HEK293 (cell line): ENCODE measurements at regions not wholly inside any gene's neighbourhood (a gene's known extent, or its start where the extent isn't known, plus 50 kb on each side); places are given as distances from the start of the nearest gene placed in this dataset.

Experiments
- CTCF ChIA-PET: fragments of 350-600 bp; formaldehyde crosslinking; extraction: SDS; loops from one replicate; lab custom pipeline; 2021; ENCODE audit warnings: antibody characterized with exemption; lab: Yijun Ruan, JAX
- POLR2A ChIA-PET: fragments of 300-600 bp; formaldehyde crosslinking; extraction: SDS; loops from one replicate; lab custom pipeline; 2020; ENCODE audit warnings: antibody characterized with exemption, inconsistent platforms; lab: Yijun Ruan, JAX
- H3K27ac ChIP-seq: fragments of 200-500 bp; sonication (Bioruptor generic); 2 replicates; pipeline ENCODE4 v1.5.1; 2014; ENCODE audit warnings: low read depth, low read length, control low read depth, inconsistent platforms; ENCODE audit errors: extremely low read depth
- H3K36me3 ChIP-seq, 2 experiments: fragments of 200-500 bp in 1 of 2; sonication (Bioruptor generic) in 1 of 2; 1 replicate in 1 of 2; 2 replicates in 1 of 2; pipeline ENCODE4 v1.5.1; 2014 to 2017; ENCODE audit warnings: inconsistent platforms in 2 of 2, low read length in 2 of 2; ENCODE audit not compliant: control insufficient read depth in 2 of 2, insufficient read depth in 1 of 2
- H3K4me1 ChIP-seq: fragments of 200-500 bp; sonication (Bioruptor generic); 2 replicates; pipeline ENCODE4 v1.5.1; 2014; ENCODE audit warnings: mild to moderate bottlenecking, low read length, inconsistent platforms; ENCODE audit not compliant: control insufficient read depth, insufficient read depth
- H3K4me3 ChIP-seq: 2 replicates; pipeline ENCODE4 v1.5.1; 2011; ENCODE audit warnings: low read depth, mild to moderate bottlenecking, control low read depth, low read length, moderate library complexity
- H3K9me3 ChIP-seq: fragments of 200-500 bp; sonication (Bioruptor generic); 2 replicates; pipeline ENCODE4 v1.5.1; 2014; ENCODE audit warnings: low read depth, low read length, inconsistent platforms; ENCODE audit not compliant: control insufficient read depth, insufficient read depth
- ELK4 ChIP-seq: IDR thresholded peaks from 2 replicates; pipeline ENCODE4 v1.6.1; 2011; ENCODE audit warnings: mild to moderate bottlenecking, low read depth, low read length, borderline replicate concordance
- GLI4 ChIP-seq: fragments of 450-650 bp; formaldehyde crosslinking; IDR thresholded peaks from 2 replicates; pipeline ENCODE4 v1.5.1; 2016; ENCODE audit warnings: missing biosample characterization, missing genetic modification characterization
- HOXA7 ChIP-seq: sonication (generic); formaldehyde crosslinking; IDR thresholded peaks from 2 replicates; pipeline ENCODE4 v1.8.1; 2022; ENCODE audit warnings: missing genetic modification reagents, borderline replicate concordance
- KLF9 ChIP-seq: fragments of 450-650 bp; formaldehyde crosslinking; IDR thresholded peaks from 2 replicates; pipeline ENCODE4 v1.5.1; 2016; ENCODE audit warnings: missing biosample characterization, missing genetic modification characterization, low read depth
- MZF1 ChIP-seq: fragments of 450-650 bp; formaldehyde crosslinking; IDR thresholded peaks from 2 replicates; pipeline ENCODE4 v1.5.1; 2017; ENCODE audit warnings: missing biosample characterization, missing genetic modification characterization, borderline replicate concordance
- PRDM10 ChIP-seq: fragments of 450-650 bp; formaldehyde crosslinking; IDR thresholded peaks from 2 replicates; pipeline ENCODE4 v1.5.1; 2016; ENCODE audit warnings: missing biosample characterization, missing genetic modification characterization
- PRDM6 ChIP-seq: fragments of 450-650 bp; formaldehyde crosslinking; IDR thresholded peaks from 2 replicates; pipeline ENCODE4 v1.5.1; 2017; ENCODE audit warnings: missing biosample characterization, missing genetic modification characterization
- SP7 ChIP-seq: fragments of 450-650 bp; formaldehyde crosslinking; IDR thresholded peaks from 2 replicates; pipeline ENCODE4 v1.5.1; 2016; ENCODE audit warnings: missing biosample characterization, missing genetic modification characterization
- YY2 ChIP-seq: fragments of 450-650 bp; formaldehyde crosslinking; IDR thresholded peaks from 2 replicates; pipeline ENCODE4 v1.5.1; 2016; ENCODE audit warnings: missing biosample characterization, missing genetic modification characterization
- ZFP37 ChIP-seq: fragments of 450-650 bp; formaldehyde crosslinking; IDR thresholded peaks from 2 replicates; pipeline ENCODE4 v1.5.1; 2016; ENCODE audit warnings: missing biosample characterization, missing genetic modification characterization
- ZNF133 ChIP-seq: fragments of 450-650 bp; formaldehyde crosslinking; IDR thresholded peaks from 2 replicates; pipeline ENCODE4 v1.5.1; 2016; ENCODE audit warnings: missing biosample characterization, missing genetic modification characterization
- ZNF324 ChIP-seq: fragments of 450-650 bp; formaldehyde crosslinking; IDR thresholded peaks from 2 replicates; pipeline ENCODE4 v1.5.1; 2016; ENCODE audit warnings: missing biosample characterization, missing genetic modification characterization
- ZNF335 ChIP-seq: fragments of 450-650 bp; formaldehyde crosslinking; conservative IDR thresholded peaks from 2 replicates; pipeline ENCODE4 v1.5.1; 2016; ENCODE audit warnings: missing biosample characterization, missing genetic modification characterization
- ZNF366 ChIP-seq: fragments of 450-650 bp; formaldehyde crosslinking; conservative IDR thresholded peaks from 2 replicates; pipeline ENCODE4 v1.5.1; 2016; ENCODE audit warnings: missing biosample characterization, missing genetic modification characterization
- ZNF416 ChIP-seq: fragments of 450-650 bp; formaldehyde crosslinking; IDR thresholded peaks from 2 replicates; pipeline ENCODE4 v1.5.1; 2016; ENCODE audit warnings: missing biosample characterization, missing genetic modification characterization
- ZNF639 ChIP-seq: fragments of 450-650 bp; formaldehyde crosslinking; IDR thresholded peaks from 2 replicates; pipeline ENCODE4 v1.5.1; 2016; ENCODE audit warnings: missing biosample characterization, missing genetic modification characterization
- TF ChIP-seq, protein P1 (sequence below): fragments of 450-650 bp; formaldehyde crosslinking; IDR thresholded peaks from 2 replicates; pipeline ENCODE4 v1.5.1; 2016; ENCODE audit warnings: missing biosample characterization, missing genetic modification characterization
- TF ChIP-seq, protein P2 (sequence below): fragments of 450-650 bp; formaldehyde crosslinking; IDR thresholded peaks from 2 replicates; pipeline ENCODE4 v1.5.1; 2016; ENCODE audit warnings: missing biosample characterization, missing genetic modification characterization, borderline replicate concordance

DNA sequence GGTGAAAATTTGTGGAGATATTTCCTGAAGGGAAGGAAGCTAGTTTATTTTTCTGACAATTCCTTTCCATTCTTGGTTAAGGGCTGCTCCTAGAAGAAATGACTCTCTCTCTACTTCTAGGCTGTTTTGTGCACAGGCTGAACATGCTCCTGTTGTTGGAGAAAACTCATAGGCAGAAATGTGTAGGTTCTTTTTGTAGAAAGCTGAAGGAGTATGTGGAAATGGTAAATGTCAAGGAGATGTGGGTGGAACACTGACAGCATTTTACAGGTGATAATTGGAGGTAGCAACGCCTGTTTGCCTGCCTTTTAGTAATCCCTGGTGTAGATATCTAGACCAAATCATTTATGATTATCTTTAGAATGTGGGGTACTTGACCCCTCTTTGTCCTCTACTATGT is 322.2 kb upstream of the TBC1D5 start (continued):
- TF ChIP-seq, protein P1, sequence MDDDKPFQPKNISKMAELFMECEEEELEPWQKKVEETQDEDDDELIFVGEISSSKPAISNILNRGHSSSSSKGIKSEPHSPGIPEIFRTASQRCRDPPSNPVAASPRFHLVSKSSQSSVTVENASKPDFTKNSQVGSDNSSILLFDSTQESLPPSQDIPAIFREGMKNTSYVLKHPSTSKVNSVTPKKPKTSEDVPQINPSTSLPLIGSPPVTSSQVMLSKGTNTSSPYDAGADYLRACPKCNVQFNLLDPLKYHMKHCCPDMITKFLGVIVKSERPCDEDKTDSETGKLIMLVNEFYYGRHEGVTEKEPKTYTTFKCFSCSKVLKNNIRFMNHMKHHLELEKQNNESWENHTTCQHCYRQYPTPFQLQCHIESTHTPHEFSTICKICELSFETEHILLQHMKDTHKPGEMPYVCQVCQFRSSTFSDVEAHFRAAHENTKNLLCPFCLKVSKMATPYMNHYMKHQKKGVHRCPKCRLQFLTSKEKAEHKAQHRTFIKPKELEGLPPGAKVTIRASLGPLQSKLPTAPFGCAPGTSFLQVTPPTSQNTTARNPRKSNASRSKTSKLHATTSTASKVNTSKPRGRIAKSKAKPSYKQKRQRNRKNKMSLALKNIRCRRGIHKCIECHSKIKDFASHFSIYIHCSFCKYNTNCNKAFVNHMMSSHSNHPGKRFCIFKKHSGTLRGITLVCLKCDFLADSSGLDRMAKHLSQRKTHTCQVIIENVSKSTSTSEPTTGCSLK (tag by site-specific recombination), result no peak
- TF ChIP-seq ELK4, result no peak
- TF ChIP-seq YY2 (tag by site-specific recombination), result no peak
- TF ChIP-seq, all 188 proteins: peak for 0

- TF ChIP-seq ZNF133 (tag by site-specific recombination) (no peak), ZNF324 (tag by site-specific recombination) (no peak), GLI4 (tag by site-specific recombination) (no peak), HOXA7 (CRISPR knock-in tag) (no peak), ZNF416 (tag by site-specific recombination) (no peak), ZFP37 (tag by site-specific recombination) (no peak)
- TF ChIP-seq, protein P2, sequence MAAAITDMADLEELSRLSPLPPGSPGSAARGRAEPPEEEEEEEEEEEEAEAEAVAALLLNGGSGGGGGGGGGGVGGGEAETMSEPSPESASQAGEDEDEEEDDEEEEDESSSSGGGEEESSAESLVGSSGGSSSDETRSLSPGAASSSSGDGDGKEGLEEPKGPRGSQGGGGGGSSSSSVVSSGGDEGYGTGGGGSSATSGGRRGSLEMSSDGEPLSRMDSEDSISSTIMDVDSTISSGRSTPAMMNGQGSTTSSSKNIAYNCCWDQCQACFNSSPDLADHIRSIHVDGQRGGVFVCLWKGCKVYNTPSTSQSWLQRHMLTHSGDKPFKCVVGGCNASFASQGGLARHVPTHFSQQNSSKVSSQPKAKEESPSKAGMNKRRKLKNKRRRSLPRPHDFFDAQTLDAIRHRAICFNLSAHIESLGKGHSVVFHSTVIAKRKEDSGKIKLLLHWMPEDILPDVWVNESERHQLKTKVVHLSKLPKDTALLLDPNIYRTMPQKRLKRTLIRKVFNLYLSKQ (tag by site-specific recombination), result no peak
- Histone ChIP-seq H3K4me1 (no peaks in the 10 kb centered on the region), H3K9me3 (no peaks in the 10 kb centered on the region), H3K36me3 (no peaks in the 10 kb centered on the region), H3K27ac (no peak overlapping the region), H3K4me3 (no peak overlapping the region)
- ChIA-PET POLR2A (no interaction called here), CTCF (interaction anchor here (0.6 kb wide), 1 partner anchor 91 kb away, joined by 3 read pairs; no protein-coding TSS in a partner anchor)
These were observed 320.2 kb upstream of the TBC1D5 start for GRCh38 chr3:18062657-18063025.

DNA sequence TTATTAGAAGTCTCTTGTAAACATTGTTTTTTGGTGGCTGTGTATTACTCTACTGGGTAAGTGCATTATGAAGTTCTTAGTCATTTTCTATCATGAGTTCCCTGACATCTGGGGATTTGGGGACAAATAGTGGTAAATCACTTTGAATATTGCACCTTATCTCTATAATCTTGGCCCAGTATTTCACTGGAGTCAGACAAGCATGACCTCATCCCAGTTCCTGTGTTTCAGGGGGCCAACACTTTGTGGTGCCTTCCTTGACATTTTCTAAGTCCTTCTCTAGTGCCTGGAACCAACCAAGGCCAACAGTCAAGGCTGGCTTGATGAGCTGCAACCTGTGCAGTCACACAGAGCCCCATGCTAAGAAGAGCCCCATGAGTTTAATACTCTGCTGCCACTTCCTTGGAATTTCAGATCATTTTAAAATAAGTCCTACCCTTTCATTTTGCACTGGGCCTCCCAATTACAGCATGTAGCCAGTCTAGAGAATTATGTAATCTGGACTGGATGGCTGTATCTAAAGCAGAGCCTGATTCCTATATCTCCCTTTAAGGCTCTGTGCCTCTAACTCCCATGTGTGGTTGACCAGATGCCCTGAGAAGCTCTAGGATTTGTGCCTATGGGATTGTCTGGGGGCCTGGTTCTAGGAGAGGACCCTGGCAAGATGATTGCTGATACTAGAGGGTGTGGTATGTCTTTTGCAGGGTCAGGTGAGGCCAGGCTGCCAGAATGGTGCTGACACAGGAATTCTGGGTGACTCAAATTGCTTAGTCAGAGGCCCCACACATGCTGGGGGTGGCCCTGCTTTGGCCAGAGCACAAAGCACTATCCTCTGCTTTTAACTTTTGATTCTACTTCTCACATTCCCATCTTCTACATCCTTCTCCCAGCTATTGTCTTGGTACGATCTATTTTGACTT is 319.6 kb upstream of the TBC1D5 start:
- Histone ChIP-seq H3K36me3 (no peaks in the 10 kb centered on the region), H3K27ac (no peak overlapping the region), H3K9me3 (no peaks in the 10 kb centered on the region), H3K4me3 (no peak overlapping the region), H3K4me1 (no peaks in the 10 kb centered on the region)
- 0 out of 2 replicates have a peak, but pooled peaks have one; percentile 17 for TF ChIP-seq ZNF366 (tag by site-specific recombination)
- TF ChIP-seq MZF1 (tag by site-specific recombination), result peak; percentile 76
- TF ChIP-seq SP7 (tag by site-specific recombination), result 0 out of 2 replicates have a peak, but pooled peaks have one; percentile 12
- 0 out of 2 replicates have a peak, but pooled peaks have one; percentile 16 for TF ChIP-seq PRDM6 (tag by site-specific recombination)
- TF ChIP-seq PRDM10, result peak; percentile 52
- TF ChIP-seq KLF9 (tag by site-specific recombination), result no peak
- TF ChIP-seq ZNF639 (tag by site-specific recombination), result no peak
- peak; percentile 55; the same call in 1 of the 2 replicates for TF ChIP-seq ZNF335 (tag by site-specific recombination)
- ChIA-PET CTCF (interaction anchor here (0.6 kb wide), 2 partner anchors 54 to 90 kb away, joined by 3 read pairs; no protein-coding TSS in a partner anchor), POLR2A (no interaction called here)
